OCI-LY7 (cell line): ENCODE measurements at regions not wholly inside any gene's neighbourhood (a gene's known extent, or its start where the extent isn't known, plus 50 kb on each side); places are given as distances from the start of the nearest gene placed in this dataset.

Experiments used
- BruUV-seq: library from RNA; stranded (reverse); fragments of 400-500 nt; replicated peaks from 2 replicates; lab custom pipeline; 2021; lab: Mats Ljungman, UMichigan
- CTCF ChIA-PET: fragments of 300-600 bp; sonication (Branson Sonifier 250); formaldehyde crosslinking; loops from one replicate; lab custom pipeline; 2022; ENCODE audit warnings: antibody characterized with exemption; ENCODE audit not compliant: unreplicated experiment; lab: Charles Lee
- POLR2A ChIA-PET: fragments of 300-600 bp; sonication (Branson Sonifier 250); formaldehyde crosslinking; loops from one replicate; lab custom pipeline; 2022; ENCODE audit warnings: antibody characterized with exemption; lab: Charles Lee
- DNase-seq: peaks from one replicate; pipeline ENCODE4 v3.0.0-alpha.2; 2015; ENCODE audit warnings: low spot score
- H2AFZ ChIP-seq: fragments of 200-600 bp; sonication (generic), shearing (Covaris generic); 2 replicates; pipeline ENCODE4 v1.6.1; 2014; ENCODE audit warnings: mild to moderate bottlenecking, antibody characterized with exemption, low read length, moderate library complexity
- H3K27ac ChIP-seq: fragments of 200-600 bp; sonication (generic); 2 replicates; pipeline ENCODE4 v1.5.1; 2014; ENCODE audit warnings: mixed run types, low read depth, mild to moderate bottlenecking, moderate library complexity, low read length, inconsistent platforms; ENCODE audit not compliant: poor library complexity, severe bottlenecking
- H3K36me3 ChIP-seq: fragments of 200-600 bp; sonication (generic); 2 replicates; pipeline ENCODE4 v1.6.1; 2014; ENCODE audit warnings: mild to moderate bottlenecking, antibody characterized with exemption, low read length, moderate library complexity, mixed read lengths; ENCODE audit not compliant: insufficient read depth
- H3K4me1 ChIP-seq: fragments of 200-600 bp; sonication (generic); 2 replicates; pipeline ENCODE4 v1.5.1; 2014; ENCODE audit warnings: mild to moderate bottlenecking, low read length; ENCODE audit not compliant: insufficient read depth, poor library complexity, severe bottlenecking
- H3K4me2 ChIP-seq: fragments of 200-600 bp; sonication (generic); 2 replicates; pipeline ENCODE4 v1.6.1; 2014; ENCODE audit warnings: mild to moderate bottlenecking, low read length
- H3K4me3 ChIP-seq: fragments of 200-600 bp; sonication (generic); 2 replicates; pipeline ENCODE4 v1.5.1; 2014; ENCODE audit warnings: mild to moderate bottlenecking, low read depth, low read length; ENCODE audit not compliant: poor library complexity, severe bottlenecking
- H3K79me2 ChIP-seq: fragments of 200-600 bp; sonication (generic); 2 replicates; pipeline ENCODE4 v1.6.1; 2016; ENCODE audit warnings: low read depth, mild to moderate bottlenecking, low read length, moderate library complexity, mixed read lengths; ENCODE audit not compliant: insufficient read depth
- H3K9me2 ChIP-seq: fragments of 200-600 bp; sonication (generic); 2 replicates; pipeline ENCODE4 v1.6.1; 2016; ENCODE audit warnings: mild to moderate bottlenecking, low read length, mixed read lengths; ENCODE audit not compliant: insufficient read depth
- H3K9me3 ChIP-seq: fragments of 200-600 bp; sonication (generic); 2 replicates; pipeline ENCODE4 v1.6.1; 2014; ENCODE audit warnings: mild to moderate bottlenecking, mixed run types, low read length, mixed read lengths
- H4K20me1 ChIP-seq: fragments of 200-600 bp; sonication (generic); 2 replicates; pipeline ENCODE4 v1.6.1; 2014; ENCODE audit warnings: mild to moderate bottlenecking, antibody characterized with exemption, low read length, moderate library complexity, mixed read lengths; ENCODE audit not compliant: insufficient read depth
- CTCF ChIP-seq: fragments of 200-600 bp; sonication (generic); conservative IDR thresholded peaks from 2 replicates; pipeline ENCODE4 v1.5.1; 2014; ENCODE audit warnings: mild to moderate bottlenecking, antibody characterized with exemption, low read length, moderate library complexity, mixed read lengths
- EZH2phosphoT487 ChIP-seq: fragments of 200-600 bp; sonication (generic); IDR thresholded peaks from 2 replicates; pipeline ENCODE4 v1.6.1; 2018; ENCODE audit warnings: low read depth, borderline replicate concordance, mild to moderate bottlenecking, mixed run types, antibody characterized with exemption, low read length, moderate library complexity, mixed read lengths
- intact Hi-C: fragments of 100-400 bp; cut with micrococcal nuclease; formaldehyde crosslinking; loops from one replicate; pipeline ENCODE4 v1.10.0; 2022; ENCODE audit not compliant: unreplicated experiment

GRCh38 chr3:69493157-69493556 is 107.3 kb upstream of the FRMD4B start:
- no peaks in the 10 kb centered on the region for H3K4me1 ChIP-seq
- no TSS peak for BruUV-seq
- DNase-seq: no peak
- no peaks in the 10 kb centered on the region for H3K79me2 ChIP-seq
- H3K4me3 ChIP-seq: no peak overlapping the region
- no peak overlapping the region for H2AFZ ChIP-seq
- POLR2A ChIA-PET: no interaction called here
- no peaks in the 10 kb centered on the region for H4K20me1 ChIP-seq
- H3K36me3 ChIP-seq: no peaks in the 10 kb centered on the region
- TF ChIP-seq CTCF (no peak), EZH2phosphoT487 (no peak)
- H3K4me2 ChIP-seq: no peak overlapping the region
- no peak overlapping the region for H3K27ac ChIP-seq
- H3K9me3 ChIP-seq: no peaks in the 10 kb centered on the region
- intact Hi-C loops: no loop called here
- H3K9me2 ChIP-seq: no peaks in the 10 kb centered on the region
- CTCF ChIA-PET: no interaction called here

- intact Hi-C loops: no loop called here
- no peak for DNase-seq
- Histone ChIP-seq H2AFZ (no peak overlapping the region), H3K9me3 (no peaks in the 10 kb centered on the region), H3K27ac (no peak overlapping the region), H3K4me3 (no peak overlapping the region), H3K4me2 (no peak overlapping the region), H4K20me1 (no peaks in the 10 kb centered on the region), H3K4me1 (no peaks in the 10 kb centered on the region), H3K9me2 (no peaks in the 10 kb centered on the region), H3K36me3 (no peaks in the 10 kb centered on the region), H3K79me2 (no peaks in the 10 kb centered on the region)
- POLR2A ChIA-PET: no interaction called here
- CTCF ChIA-PET: no interaction called here
- BruUV-seq: no TSS peak
- TF ChIP-seq CTCF (no peak), EZH2phosphoT487 (no peak)
Observed at GRCh38 chr3:69491975-69492374, 106.1 kb upstream of the FRMD4B start.

- ChIA-PET POLR2A (no interaction called here), CTCF (no interaction called here)
- no peak overlapping the region for H3K4me3 ChIP-seq
- TF ChIP-seq EZH2phosphoT487: no peak
- TF ChIP-seq CTCF: no peak
- H3K79me2 ChIP-seq: no peaks in the 10 kb centered on the region
- BruUV-seq: no TSS peak
- no peaks in the 10 kb centered on the region for H3K4me1 ChIP-seq
- H3K36me3 ChIP-seq: no peaks in the 10 kb centered on the region
- intact Hi-C loops: no loop called here
- H3K9me3 ChIP-seq: no peaks in the 10 kb centered on the region
- H3K9me2 ChIP-seq: no peaks in the 10 kb centered on the region
- no peak overlapping the region for H2AFZ ChIP-seq
- DNase-seq: no peak
- H3K27ac ChIP-seq: no peak overlapping the region
- no peak overlapping the region for H3K4me2 ChIP-seq
- no peaks in the 10 kb centered on the region for H4K20me1 ChIP-seq
Observed at GRCh38 chr3:69490971-69491370, 105.1 kb upstream of the FRMD4B start.
